ENCODE measurements at regions not wholly inside any gene's neighbourhood (a gene's known extent, or its start where the extent isn't known, plus 50 kb on each side); places are given as distances from the start of the nearest gene placed in this dataset.

- H3K4me1 ChIP-seq (ENCODE audit: insufficient read depth), result peaks cover 56% of the 10 kb centered on the region
- no peaks in the 10 kb centered on the region for H3F3A ChIP-seq (replicated peaks; ENCODE audit: low read depth)
- H3K4me3 Mint-ChIP-seq, result peak overlapping the region; percentile 77
- ATAC-seq, result peak; percentile 14
- H3K27ac ChIP-seq (ENCODE audit: low read depth), result no peak overlapping the region
- H4K20me1 ChIP-seq (replicated peaks; ENCODE audit: insufficient read depth), result no peaks in the 10 kb centered on the region
- peaks cover 11% of the 10 kb centered on the region; the same call in 1 of the 2 replicates for H3K9me2 ChIP-seq (ENCODE audit: insufficient read depth)
- H3K36me3 Mint-ChIP-seq (ENCODE audit: low read depth), result no peaks in the 10 kb centered on the region
- peak overlapping the region; percentile 55 for H3K4me3 ChIP-seq
- H3K36me3 ChIP-seq (ENCODE audit: insufficient read depth), result no peaks in the 10 kb centered on the region
- H3K4me1 Mint-ChIP-seq, result peaks cover 63% of the 10 kb centered on the region
- H3K79me2 ChIP-seq (replicated peaks; ENCODE audit: insufficient read depth), result no peaks in the 10 kb centered on the region
- H3K27ac Mint-ChIP-seq, result no peak overlapping the region
- peak overlapping the region; percentile 95 for H3K4me2 ChIP-seq
- TF ChIP-seq NANOG (IDR thresholded peaks at IDR 0.05; ENCODE audit: borderline replicate concordance) (no peak), JUNB (IDR thresholded peaks at IDR 0.05; ENCODE audit: unreplicated experiment) (no peak), ETS1 (IDR thresholded peaks at IDR 0.05) (no peak), ZNF462 (CRISPR knock-in tag; IDR thresholded peaks at IDR 0.05) (no peak), STAT1 (IDR thresholded peaks at IDR 0.05; ENCODE audit: unreplicated experiment) (no peak), EZH2 (IDR thresholded peaks at IDR 0.05; ENCODE audit: low read depth, unreplicated experiment) (no peak), REST (IDR thresholded peaks at IDR 0.05; ENCODE audit: unreplicated experiment) (no peak), ZNF331 (CRISPR knock-in tag; IDR thresholded peaks at IDR 0.05; ENCODE audit: low read depth) (no peak), POLR2AphosphoS5 (IDR thresholded peaks at IDR 0.05; ENCODE audit: low read depth) (no peak)
- H2AFZ ChIP-seq, result no peak overlapping the region
- H3K27me3 ChIP-seq (ENCODE audit: insufficient read depth), result peaks cover 69% of the 10 kb centered on the region
- H3K27me3 Mint-ChIP-seq (ENCODE audit: insufficient read depth, low read depth, poor library complexity), result peaks cover 12% of the 10 kb centered on the region
- DNase-seq (ENCODE audit: low spot score), result peak; percentile 27
- H3K9me3 Mint-ChIP-seq, result no peaks in the 10 kb centered on the region
Observed at GRCh38 chr11:43555816-43556611, 124.5 kb upstream of the HSD17B12 start.

All from GM23338 (cell line).